Ecto neural progenitor cell (in vitro differentiated cells): ENCODE measurements at regions not wholly inside any gene's neighbourhood (a gene's known extent, or its start where the extent isn't known, plus 50 kb on each side); places are given as distances from the start of the nearest gene placed in this dataset.

Experiments used
- DNase-seq: peaks from one replicate; pipeline ENCODE4 v3.0.0-alpha.2; 2018; ENCODE audit warnings: low spot score

GRCh38 chrX:39854772-39855747 lies 242.7 kb downstream of the BCOR start:
- DNase-seq: no peak

- no peak for DNase-seq
Measured at GRCh38 chrX:39855748-39856129, 242.0 kb downstream of the BCOR start.

- DNase-seq: no peak
Measured at GRCh38 chrX:39856472-39857121, 241.2 kb downstream of the BCOR start.

- no peak for DNase-seq
Measured at GRCh38 chrX:39857780-39858179, 240.0 kb downstream of the BCOR start.

GRCh38 chrX:39859991-39860861 lies 237.5 kb downstream of the BCOR start:
- DNase-seq: peak; percentile 55

- no peak for DNase-seq
Measured at GRCh38 chrX:39862963-39863362, 234.8 kb downstream of the BCOR start.

GRCh38 chrX:39866229-39866628 lies 231.5 kb downstream of the BCOR start:
- no peak for DNase-seq

GRCh38 chrX:39869846-39870601 lies 227.7 kb downstream of the BCOR start:
- no peak for DNase-seq

- no peak for DNase-seq
Measured at GRCh38 chrX:39871648-39872047, 226.1 kb downstream of the BCOR start.

GRCh38 chrX:39873117-39873516 lies 224.6 kb downstream of the BCOR start:
- DNase-seq: no peak

GRCh38 chrX:39874202-39874816 lies 223.4 kb downstream of the BCOR start:
- DNase-seq: no peak

GRCh38 chrX:39875834-39876628 lies 221.7 kb downstream of the BCOR start:
- no peak for DNase-seq

- DNase-seq: no peak
Measured at GRCh38 chrX:39877905-39878304, 219.9 kb downstream of the BCOR start.

GRCh38 chrX:39883666-39884065 lies 214.1 kb downstream of the BCOR start:
- no peak for DNase-seq

GRCh38 chrX:39886282-39886681 lies 211.5 kb downstream of the BCOR start:
- DNase-seq: no peak

- DNase-seq: no peak
Measured at GRCh38 chrX:39888730-39889129, 209.0 kb downstream of the BCOR start.

- DNase-seq: no peak
Measured at GRCh38 chrX:39889704-39890103, 208.1 kb downstream of the BCOR start.

GRCh38 chrX:39890807-39891206 lies 207.0 kb downstream of the BCOR start:
- DNase-seq: no peak

- no peak for DNase-seq
Measured at GRCh38 chrX:39891781-39892180, 206.0 kb downstream of the BCOR start.
